Astrocyte of the cerebellum (primary cell): ENCODE measurements at regions not wholly inside any gene's neighbourhood (a gene's known extent, or its start where the extent isn't known, plus 50 kb on each side); places are given as distances from the start of the nearest gene placed in this dataset.

Experiments used
- DNase-seq: peaks from one replicate; pipeline ENCODE4 v3.0.0-alpha.2; 2011; ENCODE audit warnings: low read depth
- H3K4me3 ChIP-seq: 2 replicates; pipeline ENCODE4 v1.5.1; 2011; ENCODE audit warnings: mild to moderate bottlenecking, low read depth, low read length, moderate library complexity
- in situ Hi-C: cut with HindIII; loops from 2 replicates; pipeline ENCODE4 v1.10.0; 2017; ENCODE audit warnings: low sequenced_read_pairs
- TF ChIP-seq, protein P1 (sequence below): IDR thresholded peaks from 2 replicates; pipeline ENCODE4 v1.5.1; 2012; ENCODE audit warnings: low read length, low read depth, moderate library complexity, mild to moderate bottlenecking; ENCODE audit errors: missing control alignments

DNA sequence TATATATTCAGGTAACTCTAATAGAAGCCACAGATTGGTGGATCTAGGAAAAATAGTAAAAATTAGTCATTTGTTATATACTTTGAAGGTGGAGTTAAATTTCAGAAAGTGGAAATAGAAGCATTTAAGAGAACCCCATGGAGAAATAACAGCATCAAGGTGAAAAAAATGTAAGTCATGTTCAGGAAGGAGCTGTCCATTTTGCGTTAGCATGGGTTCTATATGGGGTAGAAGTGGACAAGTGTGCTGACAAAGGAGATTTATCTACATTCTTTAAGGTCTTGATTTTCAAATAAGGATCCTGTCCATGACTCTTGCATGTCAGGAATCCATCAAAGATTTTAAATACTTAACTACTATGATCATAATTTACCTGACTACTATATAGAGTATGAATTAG lies 50.2 kb upstream of the ROBO1 start:
- DNase-seq = no peak
- no peak overlapping the region for H3K4me3 ChIP-seq
- TF ChIP-seq, protein P1, sequence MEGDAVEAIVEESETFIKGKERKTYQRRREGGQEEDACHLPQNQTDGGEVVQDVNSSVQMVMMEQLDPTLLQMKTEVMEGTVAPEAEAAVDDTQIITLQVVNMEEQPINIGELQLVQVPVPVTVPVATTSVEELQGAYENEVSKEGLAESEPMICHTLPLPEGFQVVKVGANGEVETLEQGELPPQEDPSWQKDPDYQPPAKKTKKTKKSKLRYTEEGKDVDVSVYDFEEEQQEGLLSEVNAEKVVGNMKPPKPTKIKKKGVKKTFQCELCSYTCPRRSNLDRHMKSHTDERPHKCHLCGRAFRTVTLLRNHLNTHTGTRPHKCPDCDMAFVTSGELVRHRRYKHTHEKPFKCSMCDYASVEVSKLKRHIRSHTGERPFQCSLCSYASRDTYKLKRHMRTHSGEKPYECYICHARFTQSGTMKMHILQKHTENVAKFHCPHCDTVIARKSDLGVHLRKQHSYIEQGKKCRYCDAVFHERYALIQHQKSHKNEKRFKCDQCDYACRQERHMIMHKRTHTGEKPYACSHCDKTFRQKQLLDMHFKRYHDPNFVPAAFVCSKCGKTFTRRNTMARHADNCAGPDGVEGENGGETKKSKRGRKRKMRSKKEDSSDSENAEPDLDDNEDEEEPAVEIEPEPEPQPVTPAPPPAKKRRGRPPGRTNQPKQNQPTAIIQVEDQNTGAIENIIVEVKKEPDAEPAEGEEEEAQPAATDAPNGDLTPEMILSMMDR = no peak
- in situ Hi-C loops = no loop called here
